Cardiac septum (tissue), 1 donor: ENCODE measurements at regions not wholly inside any gene's neighbourhood (a gene's known extent, or its start where the extent isn't known, plus 50 kb on each side); places are given as distances from the start of the nearest gene placed in this dataset.

Source experiments
- DNase-seq: peaks from one replicate; pipeline ENCODE4 v3.0.0-alpha.2; 2020; ENCODE audit warnings: low spot score
- intact Hi-C: fragments of 100-400 bp; cut with DNase I; formaldehyde crosslinking; loops from one replicate; pipeline ENCODE4 v1.14.0; 2022
- donor health status: DM: no; HTN: no; CAD: no.

GRCh38 chr17:79434215-79434614 is 176.6 kb downstream of the RBFOX3 start:
- intact Hi-C loops, result no loop called here

GRCh38 chr17:79433379-79433778 is 177.5 kb downstream of the RBFOX3 start:
- DNase-seq, result no peak
- intact Hi-C loops, result no loop called here

More at GRCh38 chr17:79434215-79434614, 176.6 kb downstream of the RBFOX3 start:
- DNase-seq, result no peak

GRCh38 chr17:79431175-79431574 is 179.7 kb downstream of the RBFOX3 start:
- intact Hi-C loops, result no loop called here
- no peak for DNase-seq

GRCh38 chr17:79429864-79430494 is 180.9 kb downstream of the RBFOX3 start:
- intact Hi-C loops, result no loop called here
- no peak for DNase-seq

- DNase-seq, result no peak
- intact Hi-C loops, result no loop called here
Measured at GRCh38 chr17:79428988-79429387, 181.9 kb downstream of the RBFOX3 start.

- intact Hi-C loops, result no loop called here
- no peak for DNase-seq
Measured at GRCh38 chr17:79427621-79428539, 183.0 kb downstream of the RBFOX3 start.

GRCh38 chr17:79425686-79426085 is 185.2 kb downstream of the RBFOX3 start:
- intact Hi-C loops, result no loop called here
- no peak for DNase-seq

- intact Hi-C loops, result no loop called here
- DNase-seq, result no peak
Measured at GRCh38 chr17:79424471-79425185, 186.2 kb downstream of the RBFOX3 start.

GRCh38 chr17:79423811-79424465 is 186.9 kb downstream of the RBFOX3 start:
- intact Hi-C loops, result no loop called here
- no peak for DNase-seq

- no peak for DNase-seq
Measured at GRCh38 chr17:79422236-79422635, 188.6 kb downstream of the RBFOX3 start.

GRCh38 chr17:79420318-79421243 is 190.3 kb downstream of the RBFOX3 start:
- intact Hi-C loops, result no loop called here
- no peak for DNase-seq

More at GRCh38 chr17:79422236-79422635, 188.6 kb downstream of the RBFOX3 start:
- intact Hi-C loops, result no loop called here

- DNase-seq, result no peak
- intact Hi-C loops, result no loop called here
Measured at GRCh38 chr17:79417476-79417988, 193.3 kb downstream of the RBFOX3 start.

GRCh38 chr17:79415909-79416308 is 194.9 kb downstream of the RBFOX3 start:
- intact Hi-C loops, result no loop called here
- DNase-seq, result no peak

GRCh38 chr17:79415365-79415764 is 195.5 kb downstream of the RBFOX3 start:
- no peak for DNase-seq
- intact Hi-C loops, result no loop called here

- DNase-seq, result no peak
- intact Hi-C loops, result no loop called here
Measured at GRCh38 chr17:79414793-79415211, 196.0 kb downstream of the RBFOX3 start.

GRCh38 chr17:79414063-79414792 is 196.6 kb downstream of the RBFOX3 start:
- intact Hi-C loops, result no loop called here
- no peak for DNase-seq

GRCh38 chr17:79413611-79414010 is 197.2 kb downstream of the RBFOX3 start:
- intact Hi-C loops, result no loop called here

GRCh38 chr17:79412886-79413390 is 197.9 kb downstream of the RBFOX3 start:
- DNase-seq, result no peak
- intact Hi-C loops, result no loop called here

More at GRCh38 chr17:79413611-79414010, 197.2 kb downstream of the RBFOX3 start:
- DNase-seq, result no peak
